ENCODE measurements at regions not wholly inside any gene's neighbourhood (a gene's known extent, or its start where the extent isn't known, plus 50 kb on each side); places are given as distances from the start of the nearest gene placed in this dataset.

GRCh38 chr13:69591437-69591836 is 516.2 kb upstream of the ATXN8OS start:
- no peak for TF ChIP-seq CTCF (IDR thresholded peaks at IDR 0.05)
- TF ChIP-seq POLR2A (IDR thresholded peaks at IDR 0.05): no peak
- TF ChIP-seq POLR2AphosphoS5 (IDR thresholded peaks at IDR 0.05): no peak
- TF ChIP-seq EP300 (IDR thresholded peaks at IDR 0.05): no peak

All from sigmoid colon (tissue), 4 donors.